ENCODE measurements at regions not wholly inside any gene's neighbourhood (a gene's known extent, or its start where the extent isn't known, plus 50 kb on each side); places are given as distances from the start of the nearest gene placed in this dataset.

DNA sequence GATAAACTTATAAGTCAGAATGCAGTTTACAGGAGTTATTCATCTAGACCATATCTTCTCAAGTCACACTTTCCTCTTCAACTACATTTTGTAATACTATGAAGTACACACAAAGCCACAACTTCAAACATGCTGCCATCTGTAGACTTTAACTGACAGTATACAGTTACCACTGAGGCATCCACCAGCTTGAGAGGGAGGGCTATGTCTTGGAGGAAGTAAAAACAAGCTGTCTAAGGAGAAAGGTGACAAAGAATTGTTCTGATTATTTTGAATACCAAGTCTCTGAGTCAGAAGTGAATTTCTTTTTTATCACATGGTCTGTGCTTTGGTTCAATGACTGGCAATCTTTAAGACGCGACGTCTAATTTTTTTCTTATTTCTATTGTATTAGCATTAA, 97.6 kb upstream of the CDH10 start:
- intact Hi-C loops (cut with micrococcal nuclease) = no loop called here

DNA sequence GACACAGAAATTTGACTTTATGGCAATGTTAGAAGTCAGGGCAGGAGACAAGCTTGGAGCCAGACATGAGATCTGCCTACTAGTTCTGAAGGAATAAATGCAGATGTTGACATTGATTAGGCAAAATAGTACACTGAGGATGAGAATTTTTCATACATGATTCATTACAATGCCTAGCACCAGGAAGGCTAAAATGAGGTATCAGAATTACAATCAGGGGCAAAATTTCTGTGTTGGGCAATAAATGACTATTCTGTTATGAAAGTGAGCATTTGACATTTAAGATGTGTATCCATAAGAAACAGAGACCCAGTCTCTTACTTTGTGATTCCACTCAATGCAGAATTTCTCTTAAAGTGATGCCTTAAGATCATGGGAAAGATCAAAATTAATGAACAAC, 92.4 kb upstream of the CDH10 start:
- intact Hi-C loops (cut with micrococcal nuclease) = no loop called here

GRCh38 chr5:24735284-24735683, 90.5 kb upstream of the CDH10 start:
- intact Hi-C loops (cut with micrococcal nuclease) = no loop called here

DNA sequence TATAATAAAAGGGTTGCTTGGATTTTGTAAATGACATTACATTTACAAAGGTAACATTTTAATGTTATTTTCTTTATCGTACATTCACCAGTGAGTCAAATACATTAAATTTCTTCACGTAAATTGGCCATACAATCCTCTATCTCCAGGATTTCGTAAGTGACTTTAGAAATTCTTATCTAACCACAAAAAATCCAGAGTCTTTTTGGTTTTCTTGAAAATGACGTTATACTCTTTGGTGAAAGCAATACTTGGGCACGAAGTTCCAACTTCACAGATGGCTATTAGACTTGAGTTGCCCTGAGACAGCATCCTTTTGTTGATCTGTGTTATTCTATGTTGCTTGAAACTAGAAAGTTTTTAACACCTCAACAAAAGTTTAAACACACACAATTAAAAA, 87.4 kb upstream of the CDH10 start:
- intact Hi-C loops (cut with micrococcal nuclease) = no loop called here

GRCh38 chr5:24720743-24721142, 76.0 kb upstream of the CDH10 start:
- intact Hi-C loops (cut with micrococcal nuclease) = no loop called here

DNA sequence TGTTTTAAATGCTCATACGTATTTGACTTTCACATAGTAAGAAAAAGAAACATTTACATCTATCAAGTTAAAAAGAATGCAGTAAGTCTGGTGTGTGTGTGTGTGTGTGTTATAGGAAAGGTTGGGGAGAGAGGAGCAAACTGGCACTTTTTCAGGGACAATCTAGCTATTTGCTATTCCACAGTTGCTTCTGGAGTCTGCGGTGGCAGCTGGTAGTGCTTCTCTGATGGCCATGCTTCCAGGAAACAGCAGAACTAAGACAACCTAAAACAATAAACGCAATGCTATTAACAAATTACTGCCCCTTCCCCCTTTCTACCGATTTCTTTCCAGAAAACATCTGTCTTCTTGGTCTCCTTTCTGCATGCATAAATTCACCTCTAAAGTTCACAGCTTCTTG, 70.0 kb upstream of the CDH10 start:
- intact Hi-C loops (cut with micrococcal nuclease) = no loop called here

DNA sequence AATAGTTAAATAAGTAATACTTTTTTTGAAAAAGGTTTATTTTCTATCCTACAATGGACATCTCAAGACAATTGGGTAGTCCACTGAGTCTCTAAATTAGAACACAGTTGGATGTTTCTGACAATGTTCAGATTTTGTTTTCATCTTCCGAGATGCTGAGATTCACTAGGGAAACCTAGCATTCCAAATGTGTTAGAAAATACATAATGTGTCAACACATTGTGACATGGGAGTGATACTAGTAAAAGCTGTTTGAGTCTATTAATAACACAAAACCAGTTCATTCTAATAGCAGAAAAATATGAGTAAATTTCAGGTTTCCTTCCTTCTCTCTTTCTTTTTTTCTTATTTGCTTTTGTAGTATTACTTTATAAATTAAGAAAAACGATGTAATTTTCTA, 68.2 kb upstream of the CDH10 start:
- intact Hi-C loops (cut with micrococcal nuclease) = no loop called here

- intact Hi-C loops (cut with micrococcal nuclease) = no loop called here
Measured at GRCh38 chr5:24712047-24712446, 67.3 kb upstream of the CDH10 start.

GRCh38 chr5:24703934-24704333, 59.2 kb upstream of the CDH10 start:
- intact Hi-C loops (cut with micrococcal nuclease) = no loop called here

All from T-helper 1 cell treated with Interleukin-12 subunit alpha and Interleukin-12 subunit beta and Interleukin-4 antibody, amounts not matched to agents 30 ng/mL and 1 ng/mL, for 36 hours (primary cell).